Smooth muscle cell (in vitro differentiated cells): ENCODE measurements at regions not wholly inside any gene's neighbourhood (a gene's known extent, or its start where the extent isn't known, plus 50 kb on each side); places are given as distances from the start of the nearest gene placed in this dataset.

Experiments
- DNase-seq: peaks from one replicate; lab custom pipeline; 2025; ENCODE audit not compliant: unreplicated experiment; lab: John Stamatoyannopoulos, UW
- H2AFZ ChIP-seq: fragments of 200-600 bp; sonication (generic); 2 replicates; pipeline ENCODE4 v1.6.0; 2016; ENCODE audit warnings: antibody characterized with exemption, low read depth, mild to moderate bottlenecking
- H3F3A ChIP-seq: fragments of 200-600 bp; sonication (generic); 2 replicates; pipeline ENCODE4 v1.6.0; 2017; ENCODE audit warnings: antibody characterized with exemption, low read depth
- H3K27ac ChIP-seq: fragments of 200-600 bp; sonication (generic); 2 replicates; pipeline ENCODE4 v1.5.1; 2016; ENCODE audit warnings: low read depth, mild to moderate bottlenecking
- H3K27me3 ChIP-seq: fragments of 200-600 bp; sonication (generic); 2 replicates; pipeline ENCODE4 v1.6.1; 2016; ENCODE audit warnings: low read depth, mild to moderate bottlenecking
- H3K36me3 ChIP-seq: fragments of 200-600 bp; sonication (generic); 2 replicates; pipeline ENCODE4 v1.5.1; 2016; ENCODE audit warnings: low read depth
- H3K4me1 ChIP-seq: fragments of 200-600 bp; sonication (generic); 2 replicates; pipeline ENCODE4 v1.5.1; 2016; ENCODE audit warnings: low read depth
- H3K4me2 ChIP-seq: fragments of 200-600 bp; sonication (generic); 2 replicates; pipeline ENCODE4 v1.6.0; 2016; ENCODE audit warnings: mild to moderate bottlenecking
- H3K4me3 ChIP-seq: fragments of 200-600 bp; sonication (generic); 2 replicates; pipeline ENCODE4 v1.5.1; 2016; ENCODE audit warnings: mild to moderate bottlenecking
- H3K79me2 ChIP-seq: fragments of 200-600 bp; sonication (generic); 2 replicates; pipeline ENCODE4 v1.6.0; 2016; ENCODE audit warnings: low read depth, mild to moderate bottlenecking
- H3K9ac ChIP-seq: fragments of 200-600 bp; sonication (generic); 2 replicates; pipeline ENCODE4 v1.6.0; 2016; ENCODE audit warnings: low read depth
- H3K9me3 ChIP-seq: fragments of 200-600 bp; sonication (generic); replicated peaks from 2 replicates; pipeline ENCODE4 v1.5.1; 2016; ENCODE audit warnings: low read depth
- H4K20me1 ChIP-seq: fragments of 200-600 bp; sonication (generic); 2 replicates; pipeline ENCODE4 v1.6.0; 2016; ENCODE audit warnings: low read depth
- WGBS: methylation state at CpG from one replicate; pipeline ENCODE4 v1.1.7; 2016; ENCODE audit warnings: low lambda C conversion rate; 5-methylcytosine and 5-hydroxymethylcytosine counted together
- TF ChIP-seq, protein P1 (sequence below): fragments of 200-600 bp; sonication (generic); IDR thresholded peaks from 2 replicates; pipeline ENCODE4 v1.5.1; 2017; ENCODE audit warnings: borderline replicate concordance, mild to moderate bottlenecking, antibody characterized with exemption; ENCODE audit not compliant: insufficient read depth, poor library complexity, severe bottlenecking

DNA sequence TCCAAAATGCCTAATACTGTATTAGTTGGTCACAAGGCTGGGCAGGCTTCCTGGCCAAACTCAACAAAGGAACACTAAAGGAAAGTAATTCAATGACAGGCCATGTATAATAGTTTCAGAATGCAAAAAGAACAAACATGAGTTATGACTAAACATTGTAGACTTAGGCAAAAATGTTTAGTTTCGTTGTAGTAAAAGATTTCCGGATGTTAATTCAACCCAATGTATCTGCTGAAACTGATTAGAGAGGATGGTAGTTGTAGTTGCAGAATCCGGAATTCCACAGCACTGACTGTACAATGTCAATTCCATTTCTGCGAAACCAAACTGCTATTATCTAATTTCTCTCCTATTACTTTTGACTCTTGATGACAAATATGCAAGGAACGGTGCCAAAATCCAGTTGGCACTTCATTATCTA, 117.9 kb upstream of the FST start:
- peak overlapping the region; percentile 86 for H3K27ac ChIP-seq
- WGBS, result 17% methylated on average over 5 of the region's 5 CpGs
- H3K79me2 ChIP-seq, result no peaks in the 10 kb centered on the region
- H3K36me3 ChIP-seq, result no peaks in the 10 kb centered on the region
- H3K27me3 ChIP-seq, result no peaks in the 10 kb centered on the region
- peak overlapping the region; percentile 7 for H3K9ac ChIP-seq
- peaks cover 12% of the 10 kb centered on the region for H3F3A ChIP-seq
- TF ChIP-seq, protein P1, sequence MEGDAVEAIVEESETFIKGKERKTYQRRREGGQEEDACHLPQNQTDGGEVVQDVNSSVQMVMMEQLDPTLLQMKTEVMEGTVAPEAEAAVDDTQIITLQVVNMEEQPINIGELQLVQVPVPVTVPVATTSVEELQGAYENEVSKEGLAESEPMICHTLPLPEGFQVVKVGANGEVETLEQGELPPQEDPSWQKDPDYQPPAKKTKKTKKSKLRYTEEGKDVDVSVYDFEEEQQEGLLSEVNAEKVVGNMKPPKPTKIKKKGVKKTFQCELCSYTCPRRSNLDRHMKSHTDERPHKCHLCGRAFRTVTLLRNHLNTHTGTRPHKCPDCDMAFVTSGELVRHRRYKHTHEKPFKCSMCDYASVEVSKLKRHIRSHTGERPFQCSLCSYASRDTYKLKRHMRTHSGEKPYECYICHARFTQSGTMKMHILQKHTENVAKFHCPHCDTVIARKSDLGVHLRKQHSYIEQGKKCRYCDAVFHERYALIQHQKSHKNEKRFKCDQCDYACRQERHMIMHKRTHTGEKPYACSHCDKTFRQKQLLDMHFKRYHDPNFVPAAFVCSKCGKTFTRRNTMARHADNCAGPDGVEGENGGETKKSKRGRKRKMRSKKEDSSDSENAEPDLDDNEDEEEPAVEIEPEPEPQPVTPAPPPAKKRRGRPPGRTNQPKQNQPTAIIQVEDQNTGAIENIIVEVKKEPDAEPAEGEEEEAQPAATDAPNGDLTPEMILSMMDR, result no peak
- H3K4me3 ChIP-seq, result no peak overlapping the region
- peak overlapping the region; percentile 29 for H3K4me2 ChIP-seq
- H3K4me1 ChIP-seq, result peaks cover 5% of the 10 kb centered on the region
- no peak overlapping the region for H2AFZ ChIP-seq
- DNase-seq, result no peak
- no peaks in the 10 kb centered on the region for H3K9me3 ChIP-seq
- no peaks in the 10 kb centered on the region for H4K20me1 ChIP-seq

DNA sequence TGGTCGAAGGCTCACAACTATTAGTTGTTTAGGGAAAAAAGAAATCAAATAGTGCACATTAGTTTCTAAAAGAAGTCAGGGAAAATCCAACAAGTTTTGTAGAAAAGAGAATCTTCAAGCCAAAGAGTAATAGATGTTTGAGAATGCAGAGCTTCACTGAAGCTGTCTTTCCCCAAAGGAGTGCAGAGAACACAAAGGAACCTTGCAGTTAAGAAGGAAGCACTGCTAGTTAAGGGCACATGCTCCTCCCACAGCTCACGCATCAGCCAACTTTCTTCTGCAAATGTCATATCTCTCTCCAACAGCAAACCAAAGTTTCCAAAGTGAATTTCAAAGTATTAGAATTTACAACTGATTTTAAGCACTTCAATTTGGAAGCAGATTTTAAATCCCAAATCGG, 116.4 kb upstream of the FST start:
- peaks cover 12% of the 10 kb centered on the region for H3F3A ChIP-seq
- H3K27ac ChIP-seq, result peak overlapping the region; percentile 69
- no peak for DNase-seq
- H3K27me3 ChIP-seq, result no peaks in the 10 kb centered on the region
- H3K4me1 ChIP-seq, result peaks cover 5% of the 10 kb centered on the region
- H3K4me3 ChIP-seq, result no peak overlapping the region
- H3K4me2 ChIP-seq, result no peak overlapping the region
- TF ChIP-seq, protein P1, result no peak
- no peaks in the 10 kb centered on the region for H3K9me3 ChIP-seq
- H4K20me1 ChIP-seq, result no peaks in the 10 kb centered on the region
- H2AFZ ChIP-seq, result peak overlapping the region; percentile 45
- WGBS, result 83% methylated on average over 3 of the region's 3 CpGs
- no peaks in the 10 kb centered on the region for H3K79me2 ChIP-seq
- H3K9ac ChIP-seq, result no peak overlapping the region
- no peaks in the 10 kb centered on the region for H3K36me3 ChIP-seq

DNA sequence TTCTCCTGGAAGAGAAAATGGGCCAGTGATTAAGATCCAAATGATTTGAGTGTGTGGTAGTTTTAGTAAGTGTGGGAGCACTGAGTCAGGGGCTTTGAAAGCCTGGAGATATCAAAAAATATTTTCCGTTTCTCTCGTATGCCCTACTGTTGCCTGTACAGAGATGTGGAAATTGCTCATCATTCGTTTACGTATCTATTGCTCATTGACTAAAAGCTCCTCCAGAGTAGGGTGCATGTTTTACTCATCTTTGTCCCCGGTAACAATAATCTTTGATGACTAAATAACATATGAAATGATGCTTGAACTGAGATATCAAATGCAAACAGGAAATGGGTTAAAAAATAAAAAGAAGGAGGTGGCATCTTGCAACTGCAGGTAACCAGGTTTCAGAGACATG, 114.2 kb upstream of the FST start:
- H3K4me1 ChIP-seq, result no peaks in the 10 kb centered on the region
- no peak overlapping the region for H3K4me2 ChIP-seq
- H3K9me3 ChIP-seq, result no peaks in the 10 kb centered on the region
- H3K27ac ChIP-seq, result no peak overlapping the region
- no peaks in the 10 kb centered on the region for H3K36me3 ChIP-seq
- 62% methylated on average over 5 of the region's 5 CpGs for WGBS
- no peaks in the 10 kb centered on the region for H3K79me2 ChIP-seq
- no peak for DNase-seq
- H4K20me1 ChIP-seq, result no peaks in the 10 kb centered on the region
- H2AFZ ChIP-seq, result no peak overlapping the region
- H3F3A ChIP-seq, result peaks cover 12% of the 10 kb centered on the region
- H3K4me3 ChIP-seq, result no peak overlapping the region
- no peaks in the 10 kb centered on the region for H3K27me3 ChIP-seq
- H3K9ac ChIP-seq, result no peak overlapping the region
- TF ChIP-seq, protein P1, result no peak

DNA sequence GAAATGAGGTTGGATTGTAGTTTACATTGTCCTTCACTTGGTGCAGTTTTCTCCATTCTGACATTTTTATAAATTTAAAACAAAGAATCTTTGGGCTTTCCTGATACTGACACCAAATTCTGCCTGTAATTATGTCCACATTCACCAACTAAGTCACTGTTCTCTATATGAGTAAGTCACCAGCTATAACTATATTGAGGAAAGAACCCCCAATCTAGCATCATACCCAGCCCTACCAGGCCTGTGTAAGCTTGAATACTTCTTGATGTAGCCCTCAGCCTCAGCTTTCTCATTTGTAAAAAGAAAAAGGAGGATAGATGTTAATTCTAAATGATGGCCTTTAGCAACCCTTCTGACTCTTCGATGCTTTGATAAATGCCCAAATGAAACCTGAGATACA, 112.7 kb upstream of the FST start:
- Histone ChIP-seq H3K27ac (no peak overlapping the region), H3K36me3 (no peaks in the 10 kb centered on the region), H3F3A (no peaks in the 10 kb centered on the region), H3K4me2 (no peak overlapping the region), H3K79me2 (no peaks in the 10 kb centered on the region), H2AFZ (no peak overlapping the region), H3K9me3 (no peaks in the 10 kb centered on the region), H3K4me1 (no peaks in the 10 kb centered on the region), H3K4me3 (no peak overlapping the region), H3K27me3 (no peaks in the 10 kb centered on the region), H3K9ac (no peak overlapping the region), H4K20me1 (no peaks in the 10 kb centered on the region)
- TF ChIP-seq, protein P1, result no peak
- 97% methylated on average over 1 of the region's 1 CpG for WGBS
- DNase-seq, result no peak
